Choroid plexus epithelial cell (primary cell): ENCODE measurements at regions not wholly inside any gene's neighbourhood (a gene's known extent, or its start where the extent isn't known, plus 50 kb on each side); places are given as distances from the start of the nearest gene placed in this dataset.
A peak's percentile ranks its signal among the peaks of the same experiment; 100 is the strongest.

Experiments used
- DNase-seq: peaks from one replicate; pipeline ENCODE4 v3.0.0-alpha.2; 2010; ENCODE audit warnings: low read depth
- H3K4me3 ChIP-seq: 2 replicates; pipeline ENCODE4 v1.5.1; 2011; ENCODE audit warnings: low read depth, mild to moderate bottlenecking, control low read depth, low read length, moderate library complexity
- CTCF ChIP-seq: conservative IDR thresholded peaks from 2 replicates; pipeline ENCODE4 v1.5.1; 2011; ENCODE audit warnings: low read depth, mild to moderate bottlenecking, control low read depth, inconsistent platforms, low read length, moderate library complexity

GRCh38 chr13:104491916-104492315, 1425.7 kb upstream of the SLC10A2 start:
- DNase-seq: no peak
- no peak overlapping the region for H3K4me3 ChIP-seq
- no peak for TF ChIP-seq CTCF

DNA sequence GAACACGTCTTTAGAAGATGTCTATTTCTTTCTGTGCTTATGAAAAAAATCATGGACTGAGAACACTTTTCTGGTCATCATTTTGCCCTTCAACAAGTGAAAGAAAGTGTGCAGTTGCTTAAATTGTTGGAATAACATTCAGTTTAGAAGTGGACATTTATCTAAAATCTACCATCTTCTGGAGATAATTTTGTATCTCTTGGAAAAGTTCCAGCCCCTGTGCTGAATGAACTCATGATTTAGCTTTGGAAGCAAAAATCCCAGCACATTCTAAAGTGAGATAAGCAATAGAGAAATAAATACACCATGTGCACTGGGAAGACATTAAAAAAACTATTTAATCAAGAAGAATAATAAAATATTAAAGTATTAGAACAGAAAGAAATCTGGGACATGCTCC, 1420.8 kb upstream of the SLC10A2 start:
- peak; percentile 83 for DNase-seq
- no peak for TF ChIP-seq CTCF
- H3K4me3 ChIP-seq: no peak overlapping the region

DNA sequence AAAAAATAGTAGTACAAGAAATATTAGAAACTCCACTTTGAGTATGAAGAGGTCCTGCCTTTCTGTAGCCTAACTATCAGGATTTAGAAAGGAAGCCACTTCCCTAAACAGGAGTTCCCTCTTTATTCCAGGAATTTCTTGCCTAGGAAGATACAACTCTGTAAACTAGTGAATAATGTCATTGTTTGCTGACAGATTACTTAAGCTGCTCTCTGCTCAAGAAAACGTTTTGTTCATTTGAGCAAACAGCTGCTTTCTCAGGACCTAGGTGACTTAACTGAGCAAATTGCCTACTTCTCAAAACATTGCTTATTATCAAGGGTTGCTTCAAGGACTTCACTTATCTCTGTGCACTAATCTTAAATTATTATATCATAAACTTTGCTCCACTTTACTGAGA, 1419.4 kb upstream of the SLC10A2 start:
- DNase-seq: peak; percentile 30
- H3K4me3 ChIP-seq: no peak overlapping the region
- no peak for TF ChIP-seq CTCF

DNA sequence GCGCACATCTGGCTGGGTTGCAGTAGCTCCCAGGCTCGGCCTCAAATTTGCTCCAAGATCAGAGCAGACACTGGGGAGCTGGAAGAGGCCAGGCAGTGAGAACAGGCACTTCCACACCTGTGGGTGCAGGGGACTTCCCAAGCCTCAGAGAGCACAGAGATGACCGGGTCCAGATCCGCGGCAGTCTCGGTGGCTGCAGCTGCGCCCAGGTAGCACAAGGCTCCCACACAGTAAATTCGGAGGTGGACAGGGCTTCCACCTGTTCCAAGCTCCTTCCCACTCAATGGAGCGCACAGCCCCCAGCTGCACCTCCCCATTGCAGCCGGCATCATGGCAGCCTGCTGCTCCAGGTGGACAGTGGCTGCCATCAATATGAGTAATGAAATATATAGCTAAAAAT, 1417.4 kb upstream of the SLC10A2 start:
- no peak for TF ChIP-seq CTCF
- DNase-seq: no peak
- H3K4me3 ChIP-seq: no peak overlapping the region

DNA sequence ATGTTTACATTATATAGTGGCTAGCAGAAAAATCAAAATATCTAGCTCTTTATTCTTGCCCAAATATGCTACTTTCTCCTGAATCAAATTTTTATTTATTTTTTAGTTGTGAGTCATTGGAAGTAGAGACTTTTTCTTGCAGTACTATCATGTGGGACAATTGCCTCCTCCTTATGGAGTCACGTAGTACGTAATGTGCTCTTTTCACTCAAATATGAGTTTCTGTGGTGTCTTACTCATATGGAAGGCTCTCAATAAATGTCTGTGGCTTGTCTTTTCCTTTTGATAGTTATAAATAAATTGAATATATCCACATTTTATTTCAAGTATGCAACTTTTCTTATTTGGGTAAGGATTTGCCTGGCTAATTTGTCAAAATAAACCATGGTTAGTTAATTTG, 1411.0 kb upstream of the SLC10A2 start:
- no peak overlapping the region for H3K4me3 ChIP-seq
- no peak for TF ChIP-seq CTCF
- peak; percentile 74 for DNase-seq

GRCh38 chr13:104473936-104474335, 1407.7 kb upstream of the SLC10A2 start:
- H3K4me3 ChIP-seq: no peak overlapping the region
- no peak for TF ChIP-seq CTCF
- DNase-seq: no peak

GRCh38 chr13:104466016-104466415, 1399.8 kb upstream of the SLC10A2 start:
- H3K4me3 ChIP-seq: no peak overlapping the region
- no peak for TF ChIP-seq CTCF
- DNase-seq: no peak
